ENCODE measurements at regions not wholly inside any gene's neighbourhood (a gene's known extent, or its start where the extent isn't known, plus 50 kb on each side); places are given as distances from the start of the nearest gene placed in this dataset.

GRCh38 chr3:148534089-148534988 is 163.4 kb upstream of the AGTR1 start:
- no peak for FAIRE-seq

GRCh38 chr3:148535001-148535400 is 162.7 kb upstream of the AGTR1 start:
- intact Hi-C loops (cut with DNase I) = no loop called here
- FAIRE-seq = no peak
- TF ChIP-seq CTCF (IDR thresholded peaks at IDR 0.05; ENCODE audit: borderline replicate concordance, extremely low read depth, insufficient read depth) = no peak
- H3K9ac ChIP-seq (ENCODE audit: low read length in 3 of 3) = no peak overlapping the region
- H3K4me1 ChIP-seq (ENCODE audit: control insufficient read depth in 2 of 3, insufficient read depth in 2 of 3, low read depth in 1 of 3, low read length in 3 of 3) = no peaks in the 10 kb centered on the region
- H3K4me3 ChIP-seq (ENCODE audit: low read length in 3 of 3) = no peak overlapping the region
- no peaks in the 10 kb centered on the region for H3K36me3 ChIP-seq (ENCODE audit: control insufficient read depth in 2 of 3, insufficient read depth in 3 of 3, low read length in 3 of 3)
- H3K27me3 ChIP-seq (ENCODE audit: control insufficient read depth, insufficient read depth, low read length) = no peaks in the 10 kb centered on the region
- no peak for DNase-seq
- H3K27ac ChIP-seq (ENCODE audit: low read depth in 2 of 2, low read length in 2 of 2) = no peak overlapping the region
- H3K9me3 ChIP-seq (ENCODE audit: control insufficient read depth in 2 of 3, insufficient read depth in 1 of 3, low read length in 3 of 3) = no peaks in the 10 kb centered on the region

More at GRCh38 chr3:148534089-148534988, 163.4 kb upstream of the AGTR1 start:
- H3K4me3 ChIP-seq (ENCODE audit: low read length in 3 of 3) = no peak overlapping the region
- H3K27me3 ChIP-seq (ENCODE audit: control insufficient read depth, insufficient read depth, low read length) = no peaks in the 10 kb centered on the region
- no peak overlapping the region for H3K27ac ChIP-seq (ENCODE audit: low read depth in 2 of 2, low read length in 2 of 2)
- H3K9ac ChIP-seq (ENCODE audit: low read length in 3 of 3) = no peak overlapping the region
- intact Hi-C loops (cut with DNase I) = no loop called here
- DNase-seq = no peak
- TF ChIP-seq CTCF (IDR thresholded peaks at IDR 0.05; ENCODE audit: borderline replicate concordance, extremely low read depth, insufficient read depth) = no peak
- H3K4me1 ChIP-seq (ENCODE audit: control insufficient read depth in 2 of 3, insufficient read depth in 2 of 3, low read depth in 1 of 3, low read length in 3 of 3) = no peaks in the 10 kb centered on the region
- H3K36me3 ChIP-seq (ENCODE audit: control insufficient read depth in 2 of 3, insufficient read depth in 3 of 3, low read length in 3 of 3) = no peaks in the 10 kb centered on the region
- no peaks in the 10 kb centered on the region for H3K9me3 ChIP-seq (ENCODE audit: control insufficient read depth in 2 of 3, insufficient read depth in 1 of 3, low read length in 3 of 3)

GRCh38 chr3:148540266-148540665 is 157.4 kb upstream of the AGTR1 start:
- no peak for DNase-seq
- H3K4me3 ChIP-seq (ENCODE audit: low read length in 3 of 3) = no peak overlapping the region
- no peak overlapping the region for H3K9ac ChIP-seq (ENCODE audit: low read length in 3 of 3)
- intact Hi-C loops (cut with DNase I) = no loop called here
- TF ChIP-seq CTCF (IDR thresholded peaks at IDR 0.05; ENCODE audit: borderline replicate concordance, extremely low read depth, insufficient read depth) = no peak
- no peak overlapping the region for H3K27ac ChIP-seq (ENCODE audit: low read depth in 2 of 2, low read length in 2 of 2)
- no peaks in the 10 kb centered on the region for H3K27me3 ChIP-seq (ENCODE audit: control insufficient read depth, insufficient read depth, low read length)
- FAIRE-seq = no peak
- no peaks in the 10 kb centered on the region for H3K36me3 ChIP-seq (ENCODE audit: control insufficient read depth in 2 of 3, insufficient read depth in 3 of 3, low read length in 3 of 3)
- H3K4me1 ChIP-seq (ENCODE audit: control insufficient read depth in 2 of 3, insufficient read depth in 2 of 3, low read depth in 1 of 3, low read length in 3 of 3) = no peaks in the 10 kb centered on the region
- H3K9me3 ChIP-seq (ENCODE audit: control insufficient read depth in 2 of 3, insufficient read depth in 1 of 3, low read length in 3 of 3) = no peaks in the 10 kb centered on the region
